ENCODE measurements at regions not wholly inside any gene's neighbourhood (a gene's known extent, or its start where the extent isn't known, plus 50 kb on each side); places are given as distances from the start of the nearest gene placed in this dataset.

GRCh38 chr11:135002236-135002635, 590.2 kb upstream of the B3GAT1 start:
- RAD21 ChIA-PET (ENCODE audit: low non-redundant PET in 1 of 2, low total read pairs in 2 of 2, uncharacterized antibody in 2 of 2, unreplicated experiment in 2 of 2): no interaction called here
- POLR2A ChIA-PET: no interaction called here

More at GRCh38 chr11:135002236-135002635, 590.2 kb upstream of the B3GAT1 start:
- no TSS peak for BruUV-seq (replicated peaks)
- no peak overlapping the region for H3K4me2 ChIP-seq (ENCODE audit: low read length)
- peaks cover 41% of the 10 kb centered on the region for H3K27me3 ChIP-seq (ENCODE audit: insufficient read depth, low read length)
- H2AFZ ChIP-seq (ENCODE audit: low read depth, low read length, poor library complexity, severe bottlenecking): no peak overlapping the region
- CTCF ChIA-PET: no interaction called here
- no peak for DNase-seq (ENCODE audit: low read depth, low spot score)
- no peaks in the 10 kb centered on the region for H3K9me3 ChIP-seq (ENCODE audit: control insufficient read depth in 1 of 2, insufficient read depth in 1 of 2, low read depth in 1 of 2, low read length in 2 of 2)
- H3K27ac ChIP-seq (ENCODE audit: low read depth, low read length): no peak overlapping the region
- H3K4me3 ChIP-seq (replicated peaks in 1 of 2; ENCODE audit: low read depth in 1 of 2, low read length in 2 of 2): no peak overlapping the region
- no peak overlapping the region for H3K9ac ChIP-seq (ENCODE audit: low read length)
- H3K9me2 ChIP-seq (ENCODE audit: insufficient read depth): no peaks in the 10 kb centered on the region
- ATAC-seq: no peak
- no peaks in the 10 kb centered on the region for H3K4me1 ChIP-seq (ENCODE audit: control insufficient read depth in 1 of 2, insufficient read depth in 2 of 2, low read length in 2 of 2)
- no peaks in the 10 kb centered on the region for H3K36me3 ChIP-seq (ENCODE audit: control insufficient read depth in 1 of 2, insufficient read depth in 2 of 2, low read length in 2 of 2)
- no peaks in the 10 kb centered on the region for H3K79me2 ChIP-seq (ENCODE audit: insufficient read depth, low read length)
- intact Hi-C loops (cut with micrococcal nuclease): no loop called here
- TF ChIP-seq SP1 (IDR thresholded peaks at IDR 0.05; ENCODE audit: low read depth) (no peak), CEBPB (IDR thresholded peaks at IDR 0.05; ENCODE audit: low read depth) (no peak), ATF3 (IDR thresholded peaks at IDR 0.05) (no peak), POLR2AphosphoS5 (IDR thresholded peaks at IDR 0.05; ENCODE audit: low read depth, low read length) (no peak), JUND (IDR thresholded peaks at IDR 0.05) (no peak), YY1 (IDR thresholded peaks at IDR 0.05; ENCODE audit: extremely low read depth, insufficient replicate concordance, low read depth, low read length) (no peak), ZNF274 (IDR thresholded peaks at IDR 0.05; ENCODE audit: low read depth, low read length) (no peak), ZBTB33 (IDR thresholded peaks at IDR 0.05; ENCODE audit: extremely low read depth, insufficient replicate concordance, low read length) (no peak), SRF (IDR thresholded peaks at IDR 0.05; ENCODE audit: low read depth) (no peak), EZH2phosphoT487 (IDR thresholded peaks at IDR 0.05; ENCODE audit: borderline replicate concordance) (no peak), CBX3 (IDR thresholded peaks at IDR 0.05; ENCODE audit: low read depth) (no peak), RAD21 (IDR thresholded peaks at IDR 0.05; ENCODE audit: low read depth) (no peak), EZH2 (IDR thresholded peaks at IDR 0.05) (no peak), FOSL1 (IDR thresholded peaks at IDR 0.05; ENCODE audit: low read depth) (no peak), ZFX (IDR thresholded peaks at IDR 0.05) (no peak), POLR2A (IDR thresholded peaks at IDR 0.05; ENCODE audit: borderline replicate concordance, extremely low read depth, insufficient read depth, insufficient read length) (no peak), TCF7L2 (IDR thresholded peaks at IDR 0.05; ENCODE audit: borderline replicate concordance, extremely low read depth, insufficient read depth, insufficient read length) (no peak)
- TF ChIP-seq, protein P1, sequence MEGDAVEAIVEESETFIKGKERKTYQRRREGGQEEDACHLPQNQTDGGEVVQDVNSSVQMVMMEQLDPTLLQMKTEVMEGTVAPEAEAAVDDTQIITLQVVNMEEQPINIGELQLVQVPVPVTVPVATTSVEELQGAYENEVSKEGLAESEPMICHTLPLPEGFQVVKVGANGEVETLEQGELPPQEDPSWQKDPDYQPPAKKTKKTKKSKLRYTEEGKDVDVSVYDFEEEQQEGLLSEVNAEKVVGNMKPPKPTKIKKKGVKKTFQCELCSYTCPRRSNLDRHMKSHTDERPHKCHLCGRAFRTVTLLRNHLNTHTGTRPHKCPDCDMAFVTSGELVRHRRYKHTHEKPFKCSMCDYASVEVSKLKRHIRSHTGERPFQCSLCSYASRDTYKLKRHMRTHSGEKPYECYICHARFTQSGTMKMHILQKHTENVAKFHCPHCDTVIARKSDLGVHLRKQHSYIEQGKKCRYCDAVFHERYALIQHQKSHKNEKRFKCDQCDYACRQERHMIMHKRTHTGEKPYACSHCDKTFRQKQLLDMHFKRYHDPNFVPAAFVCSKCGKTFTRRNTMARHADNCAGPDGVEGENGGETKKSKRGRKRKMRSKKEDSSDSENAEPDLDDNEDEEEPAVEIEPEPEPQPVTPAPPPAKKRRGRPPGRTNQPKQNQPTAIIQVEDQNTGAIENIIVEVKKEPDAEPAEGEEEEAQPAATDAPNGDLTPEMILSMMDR (IDR thresholded peaks at IDR 0.05 in 2 of 3, conservative IDR thresholded peaks at IDR 0.05 in 1 of 3; ENCODE audit: borderline replicate concordance in 1 of 3, insufficient read depth in 1 of 3, low read depth in 2 of 3, low read length in 2 of 3): no peak
- no peaks in the 10 kb centered on the region for H4K20me1 ChIP-seq (ENCODE audit: insufficient read depth)

All from HCT116 (cell line).